ENCODE measurements at regions not wholly inside any gene's neighbourhood (a gene's known extent, or its start where the extent isn't known, plus 50 kb on each side); places are given as distances from the start of the nearest gene placed in this dataset.

GRCh38 chr3:188976407-188976806 is 195.4 kb upstream of the TPRG1 start:
- TF ChIP-seq, protein P1, sequence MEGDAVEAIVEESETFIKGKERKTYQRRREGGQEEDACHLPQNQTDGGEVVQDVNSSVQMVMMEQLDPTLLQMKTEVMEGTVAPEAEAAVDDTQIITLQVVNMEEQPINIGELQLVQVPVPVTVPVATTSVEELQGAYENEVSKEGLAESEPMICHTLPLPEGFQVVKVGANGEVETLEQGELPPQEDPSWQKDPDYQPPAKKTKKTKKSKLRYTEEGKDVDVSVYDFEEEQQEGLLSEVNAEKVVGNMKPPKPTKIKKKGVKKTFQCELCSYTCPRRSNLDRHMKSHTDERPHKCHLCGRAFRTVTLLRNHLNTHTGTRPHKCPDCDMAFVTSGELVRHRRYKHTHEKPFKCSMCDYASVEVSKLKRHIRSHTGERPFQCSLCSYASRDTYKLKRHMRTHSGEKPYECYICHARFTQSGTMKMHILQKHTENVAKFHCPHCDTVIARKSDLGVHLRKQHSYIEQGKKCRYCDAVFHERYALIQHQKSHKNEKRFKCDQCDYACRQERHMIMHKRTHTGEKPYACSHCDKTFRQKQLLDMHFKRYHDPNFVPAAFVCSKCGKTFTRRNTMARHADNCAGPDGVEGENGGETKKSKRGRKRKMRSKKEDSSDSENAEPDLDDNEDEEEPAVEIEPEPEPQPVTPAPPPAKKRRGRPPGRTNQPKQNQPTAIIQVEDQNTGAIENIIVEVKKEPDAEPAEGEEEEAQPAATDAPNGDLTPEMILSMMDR (conservative IDR thresholded peaks at IDR 0.05 in 1 of 2, IDR thresholded peaks at IDR 0.05 in 1 of 2; ENCODE audit: extremely low read depth in 1 of 2, insufficient read depth in 1 of 2, low read depth in 1 of 2, low read length in 2 of 2): no peak
- no peak for TF ChIP-seq EZH2 (IDR thresholded peaks at IDR 0.05; ENCODE audit: borderline replicate concordance, low read length)
